Sigmoid colon (tissue), 6 donors: ENCODE measurements at regions not wholly inside any gene's neighbourhood (a gene's known extent, or its start where the extent isn't known, plus 50 kb on each side); places are given as distances from the start of the nearest gene placed in this dataset.

Source experiments
- DNase-seq: peaks from one replicate; pipeline ENCODE4 v3.0.0-alpha.2; 2019
- H3K27ac ChIP-seq, 4 donors: fragments of 200-600 bp; sonication (generic); one replicate each; pipeline ENCODE4 v1.5.1; 2016 to 2019; ENCODE audit warnings: mild to moderate bottlenecking in 1 of 4
- H3K27me3 ChIP-seq, 3 donors: fragments of 200-600 bp; sonication (generic); one replicate each; pipeline ENCODE4 v1.5.1; 2019; ENCODE audit warnings: mild to moderate bottlenecking in 1 of 3
- H3K36me3 ChIP-seq, 4 donors: fragments of 200-600 bp; sonication (generic); one replicate each; pipeline ENCODE4 v1.5.1; 2016 to 2019
- H3K4me1 ChIP-seq, 4 donors: fragments of 200-600 bp; sonication (generic); one replicate each; pipeline ENCODE4 v1.5.1; 2017 to 2019
- H3K4me3 ChIP-seq, 4 donors: fragments of 200-600 bp; sonication (generic); one replicate each; pipeline ENCODE4 v1.5.1; 2017 to 2019; ENCODE audit warnings: mild to moderate bottlenecking in 2 of 4, moderate library complexity in 1 of 4
- H3K9me3 ChIP-seq, 4 donors: fragments of 200-600 bp in 3 of 4; sonication (generic) in 3 of 4; one replicate each; pipeline versions ENCODE4 v1.5.1 to v1.6.1; 2013 to 2019
- CTCF ChIP-seq, 4 experiments: fragments of 450-650 bp in 3 of 4; fragments of 200-600 bp in 1 of 4; IDR thresholded peaks; one replicate each; pipeline ENCODE4 v1.5.1; 2016 to 2019; ENCODE audit warnings: antibody characterized with exemption in 4 of 4, mild to moderate bottlenecking in 3 of 4, moderate library complexity in 2 of 4
- EP300 ChIP-seq, 4 donors: sonication (generic); formaldehyde crosslinking; IDR thresholded peaks; one replicate each; pipeline ENCODE4 v1.6.1; 2017; ENCODE audit warnings: antibody characterized with exemption in 4 of 4
- POLR2A ChIP-seq, 2 donors: fragments of 450-650 bp; IDR thresholded peaks; one replicate each; pipeline ENCODE4 v1.6.1; 2016; ENCODE audit warnings: antibody characterized with exemption in 2 of 2, mild to moderate bottlenecking in 2 of 2, moderate library complexity in 2 of 2
- POLR2AphosphoS5 ChIP-seq, 4 donors: sonication (generic); formaldehyde crosslinking; IDR thresholded peaks; one replicate each; pipeline ENCODE4 v1.6.1; 2017; ENCODE audit warnings: antibody characterized with exemption in 4 of 4
- WGBS, 2 donors: extraction: QIAGEN DNeasy Blood & Tissue Kit; methylation state at CpG; one replicate each; pipeline ENCODE4 v1.1.7; 2013; 5-methylcytosine and 5-hydroxymethylcytosine counted together
- intact Hi-C: fragments of 100-400 bp; cut with DNase I; formaldehyde crosslinking; loops from one replicate; pipeline ENCODE4 v1.15.1; 2023
- donor health status: healthy with polysubstance abuse.
- donor health status: healthy.

GRCh38 chr12:24127919-24128721 is 178.7 kb upstream of the SOX5 start:
- TF ChIP-seq POLR2A (IDR thresholded peaks at IDR 0.05): no peak
- TF ChIP-seq EP300 (IDR thresholded peaks at IDR 0.05): no peak
- TF ChIP-seq POLR2AphosphoS5 (IDR thresholded peaks at IDR 0.05): no peak
- no peak for TF ChIP-seq CTCF (IDR thresholded peaks at IDR 0.05)
- Histone ChIP-seq H3K36me3 (no peaks in the 10 kb centered on the region), H3K4me3 (no peak overlapping the region), H3K4me1 (no peaks in the 10 kb centered on the region), H3K27me3 (no peaks in the 10 kb centered on the region), H3K27ac (no peak overlapping the region), H3K9me3 (no peaks in the 10 kb centered on the region)
- no peak for DNase-seq
- 89 to 91% methylated on average over 9 of the region's 9 CpGs for WGBS, 2 donors
- intact Hi-C loops: no loop called here

GRCh38 chr12:24125280-24125679 is 175.8 kb upstream of the SOX5 start:
- intact Hi-C loops: no loop called here
- WGBS, 2 donors: 88 to 95% methylated on average over 4 of the region's 4 CpGs
- H3K27me3 ChIP-seq: no peaks in the 10 kb centered on the region
- TF ChIP-seq CTCF (IDR thresholded peaks at IDR 0.05) (no peak), EP300 (IDR thresholded peaks at IDR 0.05) (no peak), POLR2AphosphoS5 (IDR thresholded peaks at IDR 0.05) (no peak), POLR2A (IDR thresholded peaks at IDR 0.05) (no peak)
- H3K9me3 ChIP-seq: no peaks in the 10 kb centered on the region
- H3K27ac ChIP-seq: no peak overlapping the region
- no peaks in the 10 kb centered on the region for H3K4me1 ChIP-seq
- H3K4me3 ChIP-seq: no peak overlapping the region
- H3K36me3 ChIP-seq: no peaks in the 10 kb centered on the region
- no peak for DNase-seq

- no peak for TF ChIP-seq EP300 (IDR thresholded peaks at IDR 0.05)
- intact Hi-C loops: no loop called here
Observed at GRCh38 chr12:24121911-24122310, 172.4 kb upstream of the SOX5 start.

GRCh38 chr12:24118668-24119067 is 169.2 kb upstream of the SOX5 start:
- no peak for DNase-seq
- Histone ChIP-seq H3K27me3 (no peaks in the 10 kb centered on the region), H3K9me3 (no peaks in the 10 kb centered on the region), H3K4me1 (no peaks in the 10 kb centered on the region), H3K27ac (no peak overlapping the region), H3K4me3 (no peak overlapping the region), H3K36me3 (no peaks in the 10 kb centered on the region)
- intact Hi-C loops: no loop called here
- 75 to 88% methylated on average over 1 of the region's 1 CpG for WGBS, 2 donors
- TF ChIP-seq EP300 (IDR thresholded peaks at IDR 0.05) (no peak), POLR2A (IDR thresholded peaks at IDR 0.05) (no peak), CTCF (IDR thresholded peaks at IDR 0.05) (no peak), POLR2AphosphoS5 (IDR thresholded peaks at IDR 0.05) (no peak)

More at GRCh38 chr12:24121911-24122310, 172.4 kb upstream of the SOX5 start:
- Histone ChIP-seq H3K4me3 (no peak overlapping the region), H3K27ac (no peak overlapping the region), H3K36me3 (no peaks in the 10 kb centered on the region), H3K4me1 (no peaks in the 10 kb centered on the region), H3K9me3 (no peaks in the 10 kb centered on the region), H3K27me3 (no peaks in the 10 kb centered on the region)
- DNase-seq: no peak
- 28 to 63% methylated on average over 4 of the region's 4 CpGs for WGBS, 2 donors

- H3K4me3 ChIP-seq: no peak overlapping the region
- no peaks in the 10 kb centered on the region for H3K36me3 ChIP-seq
- no peak overlapping the region for H3K27ac ChIP-seq
- 0 to 48% methylated on average over 1 of the region's 1 CpG for WGBS, 2 donors
- no peaks in the 10 kb centered on the region for H3K9me3 ChIP-seq
- intact Hi-C loops: no loop called here
- H3K27me3 ChIP-seq: no peaks in the 10 kb centered on the region
- TF ChIP-seq POLR2AphosphoS5 (IDR thresholded peaks at IDR 0.05): no peak
- H3K4me1 ChIP-seq: no peaks in the 10 kb centered on the region
- DNase-seq: no peak
Observed at GRCh38 chr12:24116548-24116947, 167.1 kb upstream of the SOX5 start.

- no peak for TF ChIP-seq POLR2A (IDR thresholded peaks at IDR 0.05)
- no peak for TF ChIP-seq EP300 (IDR thresholded peaks at IDR 0.05)
- no peak for TF ChIP-seq CTCF (IDR thresholded peaks at IDR 0.05)
- no peak for TF ChIP-seq POLR2AphosphoS5 (IDR thresholded peaks at IDR 0.05)
- H3K9me3 ChIP-seq: no peaks in the 10 kb centered on the region
- DNase-seq: no peak
- intact Hi-C loops: no loop called here
- H3K27me3 ChIP-seq: no peaks in the 10 kb centered on the region
- 92 to 97% methylated on average over 2 of the region's 2 CpGs for WGBS, 2 donors
- H3K4me1 ChIP-seq: no peaks in the 10 kb centered on the region
- no peaks in the 10 kb centered on the region for H3K36me3 ChIP-seq
- H3K4me3 ChIP-seq: no peak overlapping the region
- no peak overlapping the region for H3K27ac ChIP-seq
Observed at GRCh38 chr12:24113701-24114100, 164.2 kb upstream of the SOX5 start.
